ENCODE measurements at regions not wholly inside any gene's neighbourhood (a gene's known extent, or its start where the extent isn't known, plus 50 kb on each side); places are given as distances from the start of the nearest gene placed in this dataset.

DNA sequence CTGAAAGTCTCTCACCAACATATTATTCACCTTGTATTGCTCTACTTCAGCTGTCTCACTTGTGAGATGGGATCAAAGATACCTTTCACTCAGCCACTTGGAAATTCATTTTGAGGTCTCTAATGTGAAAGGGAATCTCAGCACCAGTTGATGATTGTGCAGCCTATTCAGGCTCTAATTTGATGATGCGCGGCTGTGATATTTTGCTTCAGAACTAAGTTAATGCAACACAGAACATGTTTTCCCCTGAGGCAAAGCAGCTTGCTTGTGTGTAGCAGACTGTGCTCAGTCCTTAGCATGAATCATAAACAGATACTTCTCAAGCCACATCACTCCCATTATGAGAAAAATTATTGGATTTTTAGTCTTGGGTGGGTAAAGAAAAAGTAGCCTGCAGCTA, 378.8 kb downstream of the OSTF1 start:
- no peaks in the 10 kb centered on the region for H3K36me3 ChIP-seq (ENCODE audit: control insufficient read depth in 1 of 2, insufficient read depth in 2 of 2, low read length in 2 of 2)
- H3K27ac ChIP-seq (ENCODE audit: low read depth, low read length), result no peak overlapping the region
- H3K9me3 ChIP-seq (ENCODE audit: control insufficient read depth in 1 of 2, insufficient read depth in 1 of 2, low read depth in 1 of 2, low read length in 2 of 2), result no peaks in the 10 kb centered on the region
- POLR2A ChIA-PET, result no interaction called here
- no TSS peak for BruUV-seq (replicated peaks)
- CTCF ChIA-PET, result no interaction called here
- RAD21 ChIA-PET (ENCODE audit: low non-redundant PET in 1 of 2, low total read pairs in 2 of 2, uncharacterized antibody in 2 of 2, unreplicated experiment in 2 of 2), result no interaction called here
- no peak overlapping the region for H3K9ac ChIP-seq (ENCODE audit: low read length)
- TF ChIP-seq EZH2phosphoT487 (IDR thresholded peaks at IDR 0.05; ENCODE audit: borderline replicate concordance) (no peak), CEBPB (IDR thresholded peaks at IDR 0.05; ENCODE audit: low read depth) (no peak), TCF7L2 (IDR thresholded peaks at IDR 0.05; ENCODE audit: borderline replicate concordance, extremely low read depth, insufficient read depth, insufficient read length) (no peak), YY1 (IDR thresholded peaks at IDR 0.05; ENCODE audit: extremely low read depth, insufficient replicate concordance, low read depth, low read length) (no peak), SP1 (IDR thresholded peaks at IDR 0.05; ENCODE audit: low read depth) (no peak), ELF1 (IDR thresholded peaks at IDR 0.05; ENCODE audit: borderline replicate concordance, low read depth) (no peak), EGR1 (IDR thresholded peaks at IDR 0.05; ENCODE audit: low read depth) (no peak), SRF (IDR thresholded peaks at IDR 0.05; ENCODE audit: low read depth) (no peak), ZFX (IDR thresholded peaks at IDR 0.05) (no peak), SIN3A (IDR thresholded peaks at IDR 0.05; ENCODE audit: low read depth) (no peak), FOSL1 (IDR thresholded peaks at IDR 0.05; ENCODE audit: low read depth) (no peak), POLR2A (IDR thresholded peaks at IDR 0.05; ENCODE audit: borderline replicate concordance, extremely low read depth, insufficient read depth, insufficient read length) (no peak), POLR2AphosphoS5 (IDR thresholded peaks at IDR 0.05; ENCODE audit: low read depth, low read length) (no peak), EZH2 (IDR thresholded peaks at IDR 0.05) (no peak)
- TF ChIP-seq, protein P1, sequence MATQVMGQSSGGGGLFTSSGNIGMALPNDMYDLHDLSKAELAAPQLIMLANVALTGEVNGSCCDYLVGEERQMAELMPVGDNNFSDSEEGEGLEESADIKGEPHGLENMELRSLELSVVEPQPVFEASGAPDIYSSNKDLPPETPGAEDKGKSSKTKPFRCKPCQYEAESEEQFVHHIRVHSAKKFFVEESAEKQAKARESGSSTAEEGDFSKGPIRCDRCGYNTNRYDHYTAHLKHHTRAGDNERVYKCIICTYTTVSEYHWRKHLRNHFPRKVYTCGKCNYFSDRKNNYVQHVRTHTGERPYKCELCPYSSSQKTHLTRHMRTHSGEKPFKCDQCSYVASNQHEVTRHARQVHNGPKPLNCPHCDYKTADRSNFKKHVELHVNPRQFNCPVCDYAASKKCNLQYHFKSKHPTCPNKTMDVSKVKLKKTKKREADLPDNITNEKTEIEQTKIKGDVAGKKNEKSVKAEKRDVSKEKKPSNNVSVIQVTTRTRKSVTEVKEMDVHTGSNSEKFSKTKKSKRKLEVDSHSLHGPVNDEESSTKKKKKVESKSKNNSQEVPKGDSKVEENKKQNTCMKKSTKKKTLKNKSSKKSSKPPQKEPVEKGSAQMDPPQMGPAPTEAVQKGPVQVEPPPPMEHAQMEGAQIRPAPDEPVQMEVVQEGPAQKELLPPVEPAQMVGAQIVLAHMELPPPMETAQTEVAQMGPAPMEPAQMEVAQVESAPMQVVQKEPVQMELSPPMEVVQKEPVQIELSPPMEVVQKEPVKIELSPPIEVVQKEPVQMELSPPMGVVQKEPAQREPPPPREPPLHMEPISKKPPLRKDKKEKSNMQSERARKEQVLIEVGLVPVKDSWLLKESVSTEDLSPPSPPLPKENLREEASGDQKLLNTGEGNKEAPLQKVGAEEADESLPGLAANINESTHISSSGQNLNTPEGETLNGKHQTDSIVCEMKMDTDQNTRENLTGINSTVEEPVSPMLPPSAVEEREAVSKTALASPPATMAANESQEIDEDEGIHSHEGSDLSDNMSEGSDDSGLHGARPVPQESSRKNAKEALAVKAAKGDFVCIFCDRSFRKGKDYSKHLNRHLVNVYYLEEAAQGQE (IDR thresholded peaks at IDR 0.05; ENCODE audit: low read depth), result no peak
- TF ChIP-seq, protein P2, sequence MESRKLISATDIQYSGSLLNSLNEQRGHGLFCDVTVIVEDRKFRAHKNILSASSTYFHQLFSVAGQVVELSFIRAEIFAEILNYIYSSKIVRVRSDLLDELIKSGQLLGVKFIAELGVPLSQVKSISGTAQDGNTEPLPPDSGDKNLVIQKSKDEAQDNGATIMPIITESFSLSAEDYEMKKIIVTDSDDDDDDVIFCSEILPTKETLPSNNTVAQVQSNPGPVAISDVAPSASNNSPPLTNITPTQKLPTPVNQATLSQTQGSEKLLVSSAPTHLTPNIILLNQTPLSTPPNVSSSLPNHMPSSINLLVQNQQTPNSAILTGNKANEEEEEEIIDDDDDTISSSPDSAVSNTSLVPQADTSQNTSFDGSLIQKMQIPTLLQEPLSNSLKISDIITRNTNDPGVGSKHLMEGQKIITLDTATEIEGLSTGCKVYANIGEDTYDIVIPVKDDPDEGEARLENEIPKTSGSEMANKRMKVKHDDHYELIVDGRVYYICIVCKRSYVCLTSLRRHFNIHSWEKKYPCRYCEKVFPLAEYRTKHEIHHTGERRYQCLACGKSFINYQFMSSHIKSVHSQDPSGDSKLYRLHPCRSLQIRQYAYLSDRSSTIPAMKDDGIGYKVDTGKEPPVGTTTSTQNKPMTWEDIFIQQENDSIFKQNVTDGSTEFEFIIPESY (IDR thresholded peaks at IDR 0.05; ENCODE audit: extremely low read depth, insufficient replicate concordance, low read length), result no peak
- TF ChIP-seq, protein P3, sequence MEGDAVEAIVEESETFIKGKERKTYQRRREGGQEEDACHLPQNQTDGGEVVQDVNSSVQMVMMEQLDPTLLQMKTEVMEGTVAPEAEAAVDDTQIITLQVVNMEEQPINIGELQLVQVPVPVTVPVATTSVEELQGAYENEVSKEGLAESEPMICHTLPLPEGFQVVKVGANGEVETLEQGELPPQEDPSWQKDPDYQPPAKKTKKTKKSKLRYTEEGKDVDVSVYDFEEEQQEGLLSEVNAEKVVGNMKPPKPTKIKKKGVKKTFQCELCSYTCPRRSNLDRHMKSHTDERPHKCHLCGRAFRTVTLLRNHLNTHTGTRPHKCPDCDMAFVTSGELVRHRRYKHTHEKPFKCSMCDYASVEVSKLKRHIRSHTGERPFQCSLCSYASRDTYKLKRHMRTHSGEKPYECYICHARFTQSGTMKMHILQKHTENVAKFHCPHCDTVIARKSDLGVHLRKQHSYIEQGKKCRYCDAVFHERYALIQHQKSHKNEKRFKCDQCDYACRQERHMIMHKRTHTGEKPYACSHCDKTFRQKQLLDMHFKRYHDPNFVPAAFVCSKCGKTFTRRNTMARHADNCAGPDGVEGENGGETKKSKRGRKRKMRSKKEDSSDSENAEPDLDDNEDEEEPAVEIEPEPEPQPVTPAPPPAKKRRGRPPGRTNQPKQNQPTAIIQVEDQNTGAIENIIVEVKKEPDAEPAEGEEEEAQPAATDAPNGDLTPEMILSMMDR (IDR thresholded peaks at IDR 0.05 in 2 of 3, conservative IDR thresholded peaks at IDR 0.05 in 1 of 3; ENCODE audit: borderline replicate concordance in 1 of 3, insufficient read depth in 1 of 3, low read depth in 2 of 3, low read length in 2 of 3), result no peak
- TF ChIP-seq, protein P4, sequence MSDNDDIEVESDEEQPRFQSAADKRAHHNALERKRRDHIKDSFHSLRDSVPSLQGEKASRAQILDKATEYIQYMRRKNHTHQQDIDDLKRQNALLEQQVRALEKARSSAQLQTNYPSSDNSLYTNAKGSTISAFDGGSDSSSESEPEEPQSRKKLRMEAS (IDR thresholded peaks at IDR 0.05), result no peak
- TF ChIP-seq, protein P5, sequence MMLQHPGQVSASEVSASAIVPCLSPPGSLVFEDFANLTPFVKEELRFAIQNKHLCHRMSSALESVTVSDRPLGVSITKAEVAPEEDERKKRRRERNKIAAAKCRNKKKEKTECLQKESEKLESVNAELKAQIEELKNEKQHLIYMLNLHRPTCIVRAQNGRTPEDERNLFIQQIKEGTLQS (IDR thresholded peaks at IDR 0.05), result no peak
- H3K4me3 ChIP-seq (replicated peaks in 1 of 2; ENCODE audit: low read depth in 1 of 2, low read length in 2 of 2), result no peak overlapping the region
- H3K27me3 ChIP-seq (ENCODE audit: insufficient read depth, low read length), result peaks cover 15% of the 10 kb centered on the region; the same call in 1 of the 2 replicates
- intact Hi-C loops (cut with micrococcal nuclease), result no loop called here
- no peak overlapping the region for H2AFZ ChIP-seq (ENCODE audit: low read depth, low read length, poor library complexity, severe bottlenecking)
- no peak for ATAC-seq
- no peak for DNase-seq (ENCODE audit: low read depth, low spot score)
- no peak overlapping the region for H3K4me2 ChIP-seq (ENCODE audit: low read length)
- H3K79me2 ChIP-seq (ENCODE audit: insufficient read depth, low read length), result no peaks in the 10 kb centered on the region
- no peaks in the 10 kb centered on the region for H3K9me2 ChIP-seq (ENCODE audit: insufficient read depth)
- no peaks in the 10 kb centered on the region for H4K20me1 ChIP-seq (ENCODE audit: insufficient read depth)
- H3K4me1 ChIP-seq (ENCODE audit: control insufficient read depth in 1 of 2, insufficient read depth in 2 of 2, low read length in 2 of 2), result no peaks in the 10 kb centered on the region
